Stimulated activated CD8-positive, alpha-beta memory T cell treated with anti-CD3 and anti-CD28 coated beads, Interleukin-2, amount 100 ng/mL, for 1 hour (primary cell): ENCODE measurements at regions not wholly inside any gene's neighbourhood (a gene's known extent, or its start where the extent isn't known, plus 50 kb on each side); places are given as distances from the start of the nearest gene placed in this dataset.
"Not testable (repeated sequence)": the region's sequence is repeated elsewhere in the genome, so short reads cannot be mapped to it uniquely, and the experiment has no call there.

Experiments used
- DNase-seq, 2 donors: peaks; one replicate each; pipeline ENCODE4 v3.0.0-alpha.2; 2020; ENCODE audit warnings: low read depth in 2 of 2

- DNase-seq, result no peak
Measured at GRCh38 chr2:3036432-3037125, 341.0 kb downstream of the EIPR1 start.

- DNase-seq, result no peak
Measured at GRCh38 chr2:3035385-3036050, 342.1 kb downstream of the EIPR1 start.

- DNase-seq, result no peak
Measured at GRCh38 chr2:3034856-3035255, 342.8 kb downstream of the EIPR1 start.

DNA sequence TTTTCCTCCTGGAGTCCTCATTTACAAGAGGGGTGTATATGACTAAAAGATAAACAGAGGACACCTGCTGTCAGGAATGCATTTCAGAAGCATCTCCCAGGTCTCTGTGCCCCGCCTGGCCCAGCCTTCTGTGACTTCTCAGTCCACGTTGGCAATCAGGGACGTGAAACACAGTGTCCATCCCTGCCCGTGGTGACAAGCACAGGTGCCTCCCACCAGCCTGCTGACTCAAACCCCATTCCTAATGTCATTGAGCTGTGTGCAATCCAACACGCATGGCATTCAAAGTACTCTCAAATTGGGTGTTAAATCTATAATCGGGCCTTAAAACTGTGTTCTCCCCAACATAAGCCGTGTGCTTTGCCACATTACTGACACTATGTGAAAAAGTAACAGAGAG, 343.2 kb downstream of the EIPR1 start:
- no peak for DNase-seq

DNA sequence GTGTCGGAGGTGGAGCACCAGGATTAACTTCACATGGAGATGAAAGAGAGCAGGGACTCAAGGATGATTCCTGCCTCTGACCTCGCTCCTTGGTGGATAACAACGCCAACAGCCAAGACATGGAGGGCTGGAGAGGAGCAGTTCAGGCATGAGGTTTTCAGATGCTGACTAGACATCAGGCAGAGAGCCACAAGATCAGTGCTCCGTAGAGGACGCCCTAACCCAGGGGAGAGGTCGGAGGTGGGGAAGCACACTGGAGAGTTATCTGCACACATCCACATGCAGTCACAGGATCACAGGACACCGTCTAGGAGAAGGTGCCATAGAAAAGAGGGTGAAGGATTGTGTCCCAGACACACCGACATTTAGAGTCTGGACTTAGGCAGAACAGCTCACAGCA, 344.3 kb downstream of the EIPR1 start:
- no peak for DNase-seq

DNA sequence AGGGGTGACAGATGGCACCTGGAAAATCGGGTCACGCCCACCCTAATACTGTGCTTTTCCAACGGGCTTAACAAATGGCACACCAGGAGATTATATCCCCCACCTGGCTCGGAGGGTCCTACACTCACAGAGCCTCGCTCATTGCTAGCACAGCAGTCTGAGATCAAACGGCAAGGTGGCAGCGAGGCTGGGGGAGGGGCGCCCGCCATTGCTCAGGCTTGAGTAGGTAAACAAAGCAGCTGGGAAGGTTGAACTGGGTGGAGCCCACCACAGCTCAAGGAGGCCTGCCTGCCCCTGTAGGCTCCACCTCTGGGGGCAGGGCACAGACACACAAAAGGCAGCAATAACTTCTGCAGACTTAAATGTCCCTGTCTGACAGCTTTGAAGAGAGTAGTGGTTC, 346.8 kb downstream of the EIPR1 start:
- not testable (repeated sequence) for DNase-seq

DNA sequence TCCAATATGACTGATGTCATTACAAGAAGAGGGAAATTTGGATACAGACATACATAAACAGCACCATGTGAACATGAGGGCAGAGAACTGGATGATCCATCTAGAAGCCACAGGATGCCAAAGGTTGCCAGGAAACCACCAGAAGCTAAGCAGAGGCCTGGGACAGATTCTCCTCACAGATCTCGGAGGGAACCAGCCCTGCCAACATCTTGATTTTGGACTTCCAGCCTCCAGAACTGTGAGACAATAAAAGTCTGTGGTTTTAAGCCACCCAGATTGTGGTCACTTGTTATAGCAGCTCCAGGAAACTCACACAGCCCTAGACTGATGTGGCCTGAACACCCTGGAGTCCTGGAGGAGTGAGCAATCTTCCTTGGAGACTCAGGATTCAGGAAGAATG, 351.6 kb downstream of the EIPR1 start:
- DNase-seq, result no peak

DNA sequence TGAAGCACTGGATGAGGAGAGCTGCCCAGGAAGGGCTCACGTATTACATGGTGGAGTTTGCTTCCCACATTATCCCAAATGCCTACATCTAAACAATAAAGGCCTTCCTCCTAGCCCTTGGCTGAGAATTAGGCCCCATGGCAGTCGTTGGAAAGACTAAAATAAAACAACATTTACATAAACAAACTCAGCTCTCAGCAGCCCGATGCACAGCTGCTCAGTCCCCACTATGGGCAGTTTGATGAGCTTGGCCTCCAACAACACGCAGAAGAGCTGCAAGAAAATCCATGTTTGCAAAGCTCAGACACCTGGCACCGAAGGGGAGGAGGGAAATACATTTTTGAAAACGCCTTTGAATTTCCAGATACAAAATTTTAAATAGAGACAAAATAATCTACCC, 352.4 kb downstream of the EIPR1 start:
- DNase-seq, result no peak

DNA sequence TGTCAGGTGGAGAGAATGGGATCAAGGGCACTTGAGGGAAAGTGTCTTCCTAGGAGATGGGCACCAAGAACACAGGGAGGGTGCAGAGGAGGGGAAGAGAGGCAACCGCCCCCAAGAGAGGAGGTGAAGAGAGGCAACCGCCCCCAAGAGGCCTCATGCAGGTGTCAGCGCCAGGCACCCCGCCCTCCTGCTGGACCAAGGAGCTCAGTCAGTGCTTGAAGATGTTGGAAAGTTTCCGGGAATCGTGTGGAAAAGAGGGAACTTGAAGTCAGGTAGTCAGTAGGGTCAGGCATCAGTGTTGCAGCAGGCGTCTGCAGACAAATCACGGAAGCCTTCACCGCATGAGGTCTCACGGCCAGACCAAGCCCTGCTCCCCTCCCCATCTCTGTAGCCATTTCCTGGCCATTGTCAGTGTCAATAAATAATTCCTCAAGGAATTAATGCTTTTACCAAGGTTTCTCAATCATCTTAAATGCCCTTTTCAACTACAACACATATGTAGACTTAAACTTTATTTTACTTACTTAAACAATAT, 353.1 kb downstream of the EIPR1 start:
- DNase-seq, result no peak

- no peak for DNase-seq
Measured at GRCh38 chr2:3023531-3023930, 354.1 kb downstream of the EIPR1 start.

GRCh38 chr2:3022841-3023372, 354.7 kb downstream of the EIPR1 start:
- no peak for DNase-seq

DNA sequence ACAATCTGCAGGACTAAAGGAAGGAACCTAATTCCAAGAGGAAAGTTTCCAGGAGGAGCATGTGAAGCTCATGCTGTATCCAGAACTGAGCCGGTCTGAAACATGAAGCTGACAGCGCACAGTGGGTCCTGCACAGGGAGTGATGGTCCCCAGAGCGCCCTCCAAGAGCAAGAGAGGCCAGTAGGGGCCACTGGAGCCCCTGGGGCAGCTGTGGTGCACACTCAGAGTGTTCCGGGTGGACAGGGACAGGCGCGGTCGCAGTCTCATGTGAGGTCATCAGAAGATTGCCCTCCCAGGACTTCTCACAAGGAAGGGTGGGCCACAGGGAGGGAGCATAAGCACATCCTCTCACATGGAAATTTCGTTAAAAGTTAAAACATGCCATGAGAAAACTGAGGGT, 355.9 kb downstream of the EIPR1 start:
- DNase-seq, result no peak

DNA sequence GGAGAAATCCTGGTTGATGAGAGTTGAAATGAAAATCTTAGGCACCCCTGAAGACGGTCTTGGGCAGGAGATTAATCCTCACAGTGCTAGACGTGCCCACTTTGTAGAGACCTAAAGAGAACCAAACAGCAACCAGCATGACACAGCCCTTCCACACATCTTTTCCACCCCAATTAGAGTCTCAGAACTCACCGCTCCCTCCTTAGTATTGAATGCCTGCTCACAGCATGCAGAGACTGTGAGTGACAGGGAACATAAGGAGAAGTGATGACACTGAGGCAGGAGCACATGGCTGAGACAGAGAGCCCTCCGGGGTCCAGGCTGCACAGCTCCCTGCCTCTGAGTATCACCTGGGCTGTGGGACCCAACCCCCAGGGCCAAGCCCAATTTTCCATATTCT, 367.6 kb downstream of the EIPR1 start:
- no peak for DNase-seq

- DNase-seq, result no peak
Measured at GRCh38 chr2:3009483-3009882, 368.1 kb downstream of the EIPR1 start.

- no peak for DNase-seq
Measured at GRCh38 chr2:3009005-3009404, 368.6 kb downstream of the EIPR1 start.

GRCh38 chr2:3008561-3008960, 369.1 kb downstream of the EIPR1 start:
- DNase-seq, result no peak

GRCh38 chr2:3007135-3007534, 370.5 kb downstream of the EIPR1 start:
- DNase-seq, result no peak

- DNase-seq, result no peak
Measured at GRCh38 chr2:3005859-3006501, 371.6 kb downstream of the EIPR1 start.

GRCh38 chr2:3001615-3002560, 375.7 kb downstream of the EIPR1 start:
- DNase-seq, result no peak

DNA sequence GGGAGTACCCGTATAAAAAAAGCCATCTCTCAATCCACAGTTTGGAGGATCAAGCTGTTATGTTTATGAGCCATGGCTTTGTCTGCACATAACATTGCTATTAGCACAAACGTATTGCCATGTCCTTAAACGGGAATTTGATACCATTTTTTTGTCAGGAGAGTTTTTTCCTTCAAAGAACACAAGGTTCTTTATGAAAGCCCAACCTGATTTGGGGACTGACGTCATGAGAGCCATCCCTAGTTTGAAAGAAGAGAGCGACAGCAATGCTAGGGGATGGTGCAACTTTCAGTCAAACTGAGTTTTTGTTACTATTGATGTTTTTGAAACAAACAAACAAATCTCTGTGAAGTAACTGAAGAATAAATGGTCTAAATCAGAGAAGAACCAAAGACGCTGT, 376.6 kb downstream of the EIPR1 start:
- no peak for DNase-seq

- DNase-seq, result no peak
Measured at GRCh38 chr2:3000125-3000524, 377.5 kb downstream of the EIPR1 start.

DNA sequence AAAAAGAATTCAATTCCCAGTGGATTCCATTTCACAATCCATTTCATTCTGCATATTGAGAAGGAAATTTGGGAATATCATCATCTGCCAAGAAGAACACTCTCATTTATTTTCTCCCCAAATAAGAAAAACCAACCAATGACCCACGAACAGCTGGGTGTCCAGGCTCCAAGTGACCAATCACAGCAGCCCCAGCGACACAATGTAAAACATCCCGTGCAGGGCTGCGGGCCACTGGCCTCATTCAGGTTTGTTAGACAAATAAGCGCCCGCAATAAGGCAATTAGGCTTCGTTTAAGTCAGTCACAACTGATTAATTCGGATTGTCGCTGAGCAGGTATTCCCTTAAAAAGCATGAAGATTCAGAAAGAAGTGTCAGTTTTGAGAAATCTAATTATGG, 378.6 kb downstream of the EIPR1 start:
- DNase-seq, result no peak
